Chondrocyte (in vitro differentiated cells): ENCODE measurements at regions not wholly inside any gene's neighbourhood (a gene's known extent, or its start where the extent isn't known, plus 50 kb on each side); places are given as distances from the start of the nearest gene placed in this dataset.
"Not testable (repeated sequence)": the region's sequence is repeated elsewhere in the genome, so short reads cannot be mapped to it uniquely, and the experiment has no call there.

Source experiments
- DNase-seq: peaks from one replicate; pipeline ENCODE4 v3.0.0; 2021; ENCODE audit warnings: mixed read lengths, low spot score
- H3K27ac Mint-ChIP-seq: one replicate; pipeline ENCODE4 v1.8.0; 2021; ENCODE audit warnings: mild to moderate bottlenecking, moderate library complexity, mixed read lengths; ENCODE audit not compliant: unreplicated experiment
- H3K27me3 Mint-ChIP-seq: 2 replicates; pipeline ENCODE4 v1.8.0; 2021; ENCODE audit warnings: low read depth, mixed read lengths
- H3K36me3 Mint-ChIP-seq: 2 replicates; pipeline ENCODE4 v1.8.0; 2021; ENCODE audit warnings: low read depth, mixed read lengths
- H3K4me1 Mint-ChIP-seq: 2 replicates; pipeline ENCODE4 v1.8.0; 2021; ENCODE audit warnings: low read depth, mild to moderate bottlenecking, mixed read lengths
- H3K4me3 Mint-ChIP-seq: one replicate; pipeline ENCODE4 v1.8.0; 2021; ENCODE audit warnings: mild to moderate bottlenecking, moderate library complexity, mixed read lengths; ENCODE audit not compliant: unreplicated experiment
- H3K9me3 Mint-ChIP-seq: 2 replicates; pipeline ENCODE4 v1.8.0; 2021; ENCODE audit warnings: low read depth, mixed read lengths
- TF ChIP-seq, protein P1 (sequence below): fragments of 200-600 bp; sonication (generic); IDR thresholded peaks from 2 replicates; pipeline ENCODE4 v1.5.0; 2021; ENCODE audit warnings: antibody characterized with exemption, mild to moderate bottlenecking, moderate library complexity

DNA sequence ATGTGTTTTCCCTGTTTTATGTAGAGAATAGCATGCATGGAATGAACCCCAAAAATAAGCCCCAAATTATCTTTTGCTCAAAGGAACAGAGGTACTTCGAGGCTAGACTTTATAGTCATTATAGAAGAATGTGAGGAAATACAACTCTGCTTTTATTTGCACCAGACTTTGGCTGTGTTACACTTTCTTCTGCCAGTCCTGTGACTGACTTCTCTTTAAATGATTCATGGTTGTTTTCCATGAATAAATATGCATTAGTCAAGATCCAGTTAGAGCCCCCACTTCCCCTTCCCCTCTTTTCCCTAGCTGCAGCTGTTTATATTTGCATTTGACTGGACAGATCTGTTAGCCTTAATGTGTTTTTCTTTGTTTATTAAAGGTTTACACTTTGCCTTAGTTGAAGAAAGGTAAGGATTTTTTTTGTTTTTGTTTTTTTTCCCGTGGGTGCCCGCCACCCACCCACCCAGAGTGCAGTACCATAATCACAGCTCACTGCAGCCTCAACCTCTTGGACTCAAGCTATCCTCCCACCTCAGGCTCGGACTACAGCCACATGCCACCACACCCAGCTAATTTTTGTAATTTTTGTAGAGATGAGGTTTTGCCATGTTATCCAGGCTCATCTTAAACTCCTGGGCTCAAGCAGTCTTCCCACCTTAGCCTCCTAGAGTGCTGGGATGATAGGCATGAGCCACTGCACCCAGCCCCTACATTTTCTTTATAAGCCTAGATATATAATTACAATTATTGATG, 152.6 kb downstream of the CYB561 start:
- Mint-ChIP-seq H3K27me3 (no peaks in the 10 kb centered on the region), H3K4me1 (peaks cover 58% of the 10 kb centered on the region), H3K4me3 (no peak overlapping the region), H3K36me3 (peaks cover 13% of the 10 kb centered on the region), H3K9me3 (peaks cover 17% of the 10 kb centered on the region), H3K27ac (peak overlapping the region; percentile 95)
- DNase-seq = no peak
- TF ChIP-seq, protein P1, sequence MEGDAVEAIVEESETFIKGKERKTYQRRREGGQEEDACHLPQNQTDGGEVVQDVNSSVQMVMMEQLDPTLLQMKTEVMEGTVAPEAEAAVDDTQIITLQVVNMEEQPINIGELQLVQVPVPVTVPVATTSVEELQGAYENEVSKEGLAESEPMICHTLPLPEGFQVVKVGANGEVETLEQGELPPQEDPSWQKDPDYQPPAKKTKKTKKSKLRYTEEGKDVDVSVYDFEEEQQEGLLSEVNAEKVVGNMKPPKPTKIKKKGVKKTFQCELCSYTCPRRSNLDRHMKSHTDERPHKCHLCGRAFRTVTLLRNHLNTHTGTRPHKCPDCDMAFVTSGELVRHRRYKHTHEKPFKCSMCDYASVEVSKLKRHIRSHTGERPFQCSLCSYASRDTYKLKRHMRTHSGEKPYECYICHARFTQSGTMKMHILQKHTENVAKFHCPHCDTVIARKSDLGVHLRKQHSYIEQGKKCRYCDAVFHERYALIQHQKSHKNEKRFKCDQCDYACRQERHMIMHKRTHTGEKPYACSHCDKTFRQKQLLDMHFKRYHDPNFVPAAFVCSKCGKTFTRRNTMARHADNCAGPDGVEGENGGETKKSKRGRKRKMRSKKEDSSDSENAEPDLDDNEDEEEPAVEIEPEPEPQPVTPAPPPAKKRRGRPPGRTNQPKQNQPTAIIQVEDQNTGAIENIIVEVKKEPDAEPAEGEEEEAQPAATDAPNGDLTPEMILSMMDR = no peak

DNA sequence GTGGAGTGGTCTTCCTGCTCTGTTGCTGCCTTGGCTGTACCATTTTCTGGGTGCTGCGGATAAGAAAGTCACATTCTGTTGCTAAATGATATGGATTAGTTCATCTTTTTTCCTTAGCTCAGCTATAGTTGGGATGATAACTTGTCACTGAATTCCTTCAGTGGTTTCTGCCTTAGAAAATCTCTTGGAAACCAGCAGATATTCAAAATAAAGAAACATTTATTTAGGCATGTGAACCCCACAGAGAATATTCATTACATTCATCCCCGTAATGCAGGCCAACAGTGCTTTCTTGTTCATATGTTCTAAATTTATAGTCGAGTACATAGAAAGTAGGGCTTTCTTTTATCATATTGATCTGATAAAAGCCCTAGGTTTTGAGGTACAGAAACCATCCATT, 151.3 kb downstream of the CYB561 start:
- DNase-seq = no peak
- no peaks in the 10 kb centered on the region for H3K27me3 Mint-ChIP-seq
- H3K27ac Mint-ChIP-seq = peak overlapping the region; percentile 95
- peaks cover 27% of the 10 kb centered on the region for H3K9me3 Mint-ChIP-seq
- H3K36me3 Mint-ChIP-seq = peaks cover 21% of the 10 kb centered on the region
- TF ChIP-seq, protein P1 = no peak
- peaks cover 53% of the 10 kb centered on the region for H3K4me1 Mint-ChIP-seq
- no peak overlapping the region for H3K4me3 Mint-ChIP-seq

DNA sequence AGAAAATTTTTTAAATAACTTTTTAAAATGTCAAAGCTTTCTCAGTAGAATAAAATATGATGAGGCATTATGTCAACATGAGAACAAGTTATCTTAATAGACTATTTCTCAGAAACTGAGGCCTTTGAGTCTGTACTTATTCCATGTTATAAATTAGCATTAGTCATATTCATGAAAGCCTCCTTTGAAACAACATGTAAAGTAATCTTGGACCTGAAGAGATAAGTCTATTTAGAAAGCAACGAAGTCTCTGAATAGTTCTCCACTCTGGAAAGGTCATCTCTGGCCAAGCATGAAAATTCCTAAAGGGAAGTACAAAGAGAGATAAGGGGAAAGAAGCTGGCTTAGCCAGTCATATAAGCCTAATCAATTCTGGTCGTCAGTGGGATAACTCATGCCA, 150.8 kb downstream of the CYB561 start:
- Mint-ChIP-seq H3K4me1 (peaks cover 54% of the 10 kb centered on the region), H3K27me3 (no peaks in the 10 kb centered on the region), H3K36me3 (peaks cover 21% of the 10 kb centered on the region)

DNA sequence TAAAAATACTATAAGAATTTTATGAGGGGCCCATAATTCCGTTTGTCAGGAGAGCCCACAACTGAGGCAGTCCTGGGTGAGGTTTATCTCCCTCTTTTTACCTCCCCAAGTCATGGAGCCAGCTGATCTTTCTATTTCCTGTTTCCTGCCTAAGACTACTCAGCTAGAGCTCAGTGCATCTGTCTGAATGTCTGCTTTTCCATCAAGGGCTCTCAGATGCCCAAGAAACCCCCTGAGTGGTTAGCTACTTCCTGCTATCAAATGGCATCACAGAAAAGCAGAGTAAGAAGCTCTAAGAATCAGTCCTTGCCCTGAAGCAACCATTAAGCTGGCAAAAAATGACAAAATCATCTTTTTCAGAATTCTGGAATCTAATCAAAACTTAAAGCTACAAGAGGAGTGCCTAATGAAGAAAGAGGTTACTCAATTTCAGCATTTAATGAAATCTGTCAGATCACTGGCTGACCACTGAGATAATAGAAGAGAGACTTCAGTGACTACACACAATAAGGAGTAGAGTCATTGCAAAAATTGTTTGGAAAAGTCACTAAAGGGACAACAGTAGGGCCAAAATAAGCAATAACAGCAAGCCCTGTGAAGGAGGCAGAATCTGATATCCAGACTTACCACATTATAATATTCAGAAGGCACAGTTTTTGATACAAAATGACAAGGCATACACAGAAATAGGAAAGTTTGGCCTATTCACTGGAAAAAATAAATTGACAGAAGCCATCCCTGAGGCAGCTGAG, 150.1 kb downstream of the CYB561 start:
- Mint-ChIP-seq H3K4me3 (no peak overlapping the region), H3K27me3 (no peaks in the 10 kb centered on the region), H3K36me3 (peaks cover 21% of the 10 kb centered on the region), H3K4me1 (peaks cover 53% of the 10 kb centered on the region), H3K27ac (peak overlapping the region; percentile 67), H3K9me3 (peaks cover 32% of the 10 kb centered on the region)
- TF ChIP-seq, protein P1 = no peak
- no peak for DNase-seq

More for the DNA sequence above, 150.8 kb downstream of the CYB561 start:
- Mint-ChIP-seq H3K4me3 (no peak overlapping the region), H3K9me3 (peaks cover 27% of the 10 kb centered on the region), H3K27ac (peak overlapping the region; percentile 42)
- DNase-seq = no peak
- TF ChIP-seq, protein P1 = no peak

DNA sequence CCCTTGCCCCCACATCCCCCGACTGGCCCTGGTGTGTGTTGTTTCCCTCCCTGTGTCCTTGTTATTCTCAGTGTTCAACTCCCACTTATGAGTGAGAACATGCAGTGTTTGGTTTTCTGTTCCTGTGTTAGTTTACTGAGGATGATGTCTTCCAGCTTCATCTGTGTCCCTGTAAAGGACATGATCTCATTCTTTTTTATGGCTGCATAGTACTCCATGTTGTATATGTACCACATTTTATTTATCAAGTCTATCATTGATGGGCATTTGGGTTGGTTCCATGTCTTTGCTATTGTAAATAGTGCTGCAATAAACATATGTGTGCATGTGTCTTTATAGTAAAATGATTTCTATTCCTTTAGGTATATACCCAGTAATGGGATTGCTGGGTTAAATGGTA, 147.2 kb downstream of the CYB561 start:
- H3K27me3 Mint-ChIP-seq, H3K27ac Mint-ChIP-seq, H3K4me3 Mint-ChIP-seq, DNase-seq: not testable (repeated sequence)
- peaks cover 32% of the 10 kb centered on the region for H3K36me3 Mint-ChIP-seq
- peaks cover 30% of the 10 kb centered on the region for H3K4me1 Mint-ChIP-seq
- H3K9me3 Mint-ChIP-seq = peaks cover 48% of the 10 kb centered on the region
